ENCODE measurements at regions not wholly inside any gene's neighbourhood (a gene's known extent, or its start where the extent isn't known, plus 50 kb on each side); places are given as distances from the start of the nearest gene placed in this dataset.

DNA sequence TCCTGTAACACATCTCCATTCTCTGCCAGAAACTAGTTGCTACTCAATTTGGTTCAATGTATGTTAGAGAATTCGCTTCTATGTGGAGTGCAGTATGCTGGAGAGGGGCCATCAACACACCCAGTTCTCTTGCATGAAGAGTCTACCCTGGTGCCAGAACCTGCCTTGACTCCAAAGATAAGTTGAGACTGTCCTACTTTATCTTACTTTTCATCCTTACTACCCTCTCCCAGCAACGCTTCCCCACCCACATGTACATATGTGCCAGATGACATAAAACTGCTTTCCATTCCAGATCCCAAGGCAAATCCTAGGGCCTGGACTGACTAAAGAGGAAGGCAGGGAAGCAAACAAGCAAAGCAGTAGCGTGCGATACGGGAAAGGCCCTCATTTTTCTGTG, 442.6 kb upstream of the THRB start:
- no peaks in the 10 kb centered on the region for H4K20me1 ChIP-seq (ENCODE audit: insufficient read depth)
- no peak overlapping the region for H3K9ac ChIP-seq
- TF ChIP-seq, protein P1, sequence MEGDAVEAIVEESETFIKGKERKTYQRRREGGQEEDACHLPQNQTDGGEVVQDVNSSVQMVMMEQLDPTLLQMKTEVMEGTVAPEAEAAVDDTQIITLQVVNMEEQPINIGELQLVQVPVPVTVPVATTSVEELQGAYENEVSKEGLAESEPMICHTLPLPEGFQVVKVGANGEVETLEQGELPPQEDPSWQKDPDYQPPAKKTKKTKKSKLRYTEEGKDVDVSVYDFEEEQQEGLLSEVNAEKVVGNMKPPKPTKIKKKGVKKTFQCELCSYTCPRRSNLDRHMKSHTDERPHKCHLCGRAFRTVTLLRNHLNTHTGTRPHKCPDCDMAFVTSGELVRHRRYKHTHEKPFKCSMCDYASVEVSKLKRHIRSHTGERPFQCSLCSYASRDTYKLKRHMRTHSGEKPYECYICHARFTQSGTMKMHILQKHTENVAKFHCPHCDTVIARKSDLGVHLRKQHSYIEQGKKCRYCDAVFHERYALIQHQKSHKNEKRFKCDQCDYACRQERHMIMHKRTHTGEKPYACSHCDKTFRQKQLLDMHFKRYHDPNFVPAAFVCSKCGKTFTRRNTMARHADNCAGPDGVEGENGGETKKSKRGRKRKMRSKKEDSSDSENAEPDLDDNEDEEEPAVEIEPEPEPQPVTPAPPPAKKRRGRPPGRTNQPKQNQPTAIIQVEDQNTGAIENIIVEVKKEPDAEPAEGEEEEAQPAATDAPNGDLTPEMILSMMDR (conservative IDR thresholded peaks at IDR 0.05; ENCODE audit: low read depth, low read length): no peak
- no peak overlapping the region for H3K4me3 ChIP-seq (IDR thresholded peaks at IDR 0.05; ENCODE audit: insufficient read depth, low read depth, low read length)
- no peaks in the 10 kb centered on the region for H3K27me3 ChIP-seq (ENCODE audit: insufficient read depth, low read depth)
- no peak overlapping the region for H3K27ac ChIP-seq
- no peaks in the 10 kb centered on the region for H3K4me1 ChIP-seq (ENCODE audit: low read depth, poor library complexity, severe bottlenecking)
- H3K4me2 ChIP-seq: no peak overlapping the region
- H2AFZ ChIP-seq (ENCODE audit: low read depth): no peak overlapping the region
- H3K36me3 ChIP-seq (ENCODE audit: insufficient read depth): no peaks in the 10 kb centered on the region
- H3K79me2 ChIP-seq (ENCODE audit: insufficient read depth, low read depth): no peaks in the 10 kb centered on the region

DNA sequence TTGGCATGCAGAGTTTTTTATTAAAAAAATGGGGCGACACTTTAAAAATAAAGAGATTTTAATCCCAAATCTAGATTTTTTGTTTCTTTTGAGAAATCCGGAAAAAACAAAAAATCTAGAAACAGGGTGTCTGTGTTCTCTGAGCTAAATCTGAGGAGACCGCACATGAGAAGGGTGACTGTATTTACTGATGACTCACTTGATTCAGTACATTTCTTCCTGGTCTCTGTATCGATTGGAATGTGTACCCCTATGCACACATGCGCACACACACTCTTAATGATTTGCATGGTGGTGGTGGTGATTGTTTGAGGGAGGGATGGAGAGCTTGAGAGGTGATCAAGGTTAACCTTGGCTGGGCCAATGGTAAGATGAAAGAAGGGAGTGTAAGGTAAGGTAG, 443.1 kb upstream of the THRB start:
- Histone ChIP-seq H3K27ac (no peak overlapping the region), H3K27me3 (ENCODE audit: insufficient read depth, low read depth) (no peaks in the 10 kb centered on the region), H3K4me1 (ENCODE audit: low read depth, poor library complexity, severe bottlenecking) (no peaks in the 10 kb centered on the region), H3K4me2 (no peak overlapping the region), H4K20me1 (ENCODE audit: insufficient read depth) (no peaks in the 10 kb centered on the region), H3K36me3 (ENCODE audit: insufficient read depth) (no peaks in the 10 kb centered on the region), H3K4me3 (IDR thresholded peaks at IDR 0.05; ENCODE audit: insufficient read depth, low read depth, low read length) (no peak overlapping the region), H3K9ac (no peak overlapping the region), H3K79me2 (ENCODE audit: insufficient read depth, low read depth) (no peaks in the 10 kb centered on the region), H2AFZ (ENCODE audit: low read depth) (no peak overlapping the region)
- TF ChIP-seq, protein P1 (conservative IDR thresholded peaks at IDR 0.05; ENCODE audit: low read depth, low read length): no peak

DNA sequence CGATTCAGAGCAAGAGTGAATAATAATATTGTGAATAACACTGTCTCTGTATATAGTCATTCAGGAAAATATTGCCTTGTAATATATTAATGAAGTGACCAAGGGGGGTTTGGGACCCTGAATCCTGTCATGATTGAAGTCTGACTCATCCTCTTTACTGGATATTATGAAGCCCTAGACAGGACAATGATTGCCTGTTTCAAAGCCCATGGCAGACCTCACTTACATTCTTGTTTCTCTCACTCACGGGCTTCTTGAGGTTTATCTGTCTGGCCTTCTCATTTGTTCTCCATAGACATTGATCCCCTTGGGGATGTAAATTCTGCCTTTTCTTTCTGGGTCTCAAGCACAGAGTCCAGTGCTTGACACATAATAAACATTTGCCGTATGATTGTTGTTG, 449.3 kb upstream of the THRB start:
- Histone ChIP-seq H3K4me1 (ENCODE audit: low read depth, poor library complexity, severe bottlenecking) (no peaks in the 10 kb centered on the region), H3K79me2 (ENCODE audit: insufficient read depth, low read depth) (no peaks in the 10 kb centered on the region), H3K4me3 (IDR thresholded peaks at IDR 0.05; ENCODE audit: insufficient read depth, low read depth, low read length) (no peak overlapping the region), H2AFZ (ENCODE audit: low read depth) (no peak overlapping the region), H4K20me1 (ENCODE audit: insufficient read depth) (no peaks in the 10 kb centered on the region), H3K36me3 (ENCODE audit: insufficient read depth) (no peaks in the 10 kb centered on the region), H3K27ac (no peak overlapping the region), H3K4me2 (no peak overlapping the region), H3K27me3 (ENCODE audit: insufficient read depth, low read depth) (no peaks in the 10 kb centered on the region), H3K9ac (no peak overlapping the region)
- TF ChIP-seq, protein P1 (conservative IDR thresholded peaks at IDR 0.05; ENCODE audit: low read depth, low read length): no peak

DNA sequence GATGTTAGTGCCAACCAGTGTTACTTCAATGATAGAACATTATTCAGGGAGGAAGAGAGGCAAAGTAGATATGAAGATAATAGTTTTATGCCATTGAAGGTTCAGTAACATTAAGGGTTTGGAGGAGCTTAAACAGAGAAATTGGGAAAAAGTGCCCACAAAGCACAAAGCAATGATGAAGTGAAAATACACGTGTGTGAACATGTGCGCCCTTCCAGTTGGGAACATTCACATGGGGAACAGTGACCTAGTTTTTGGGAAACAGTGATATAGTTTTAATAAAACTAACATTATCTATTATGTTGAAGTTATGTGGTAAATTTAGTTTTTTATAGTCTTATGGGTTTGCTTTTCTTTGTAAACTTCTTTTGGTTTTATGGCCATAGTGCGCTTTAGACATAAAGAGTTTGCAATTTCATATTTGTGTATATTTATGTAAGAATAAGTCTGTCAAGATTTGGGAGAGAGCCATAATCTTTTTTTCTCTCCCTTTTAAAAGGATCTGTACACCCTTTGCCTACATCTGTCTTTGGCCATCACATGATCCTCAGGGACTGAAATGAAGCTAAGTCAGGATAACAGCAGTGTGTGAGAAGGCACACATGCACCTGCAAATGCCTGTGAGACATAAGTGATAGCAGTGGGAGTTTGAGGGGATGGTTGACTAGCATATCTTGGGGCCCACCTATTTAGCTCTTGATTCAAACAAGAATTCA, 450.3 kb upstream of the THRB start:
- H4K20me1 ChIP-seq (ENCODE audit: insufficient read depth): no peaks in the 10 kb centered on the region
- no peaks in the 10 kb centered on the region for H3K36me3 ChIP-seq (ENCODE audit: insufficient read depth)
- no peaks in the 10 kb centered on the region for H3K4me1 ChIP-seq (ENCODE audit: low read depth, poor library complexity, severe bottlenecking)
- no peak overlapping the region for H3K4me2 ChIP-seq
- no peaks in the 10 kb centered on the region for H3K27me3 ChIP-seq (ENCODE audit: insufficient read depth, low read depth)
- no peak overlapping the region for H3K4me3 ChIP-seq (IDR thresholded peaks at IDR 0.05; ENCODE audit: insufficient read depth, low read depth, low read length)
- no peak overlapping the region for H3K27ac ChIP-seq
- no peak overlapping the region for H2AFZ ChIP-seq (ENCODE audit: low read depth)
- no peaks in the 10 kb centered on the region for H3K79me2 ChIP-seq (ENCODE audit: insufficient read depth, low read depth)
- no peak overlapping the region for H3K9ac ChIP-seq
- TF ChIP-seq, protein P1 (conservative IDR thresholded peaks at IDR 0.05; ENCODE audit: low read depth, low read length): no peak

Data from KMS-11 (cell line).